ENCODE measurements at regions not wholly inside any gene's neighbourhood (a gene's known extent, or its start where the extent isn't known, plus 50 kb on each side); places are given as distances from the start of the nearest gene placed in this dataset.

DNA sequence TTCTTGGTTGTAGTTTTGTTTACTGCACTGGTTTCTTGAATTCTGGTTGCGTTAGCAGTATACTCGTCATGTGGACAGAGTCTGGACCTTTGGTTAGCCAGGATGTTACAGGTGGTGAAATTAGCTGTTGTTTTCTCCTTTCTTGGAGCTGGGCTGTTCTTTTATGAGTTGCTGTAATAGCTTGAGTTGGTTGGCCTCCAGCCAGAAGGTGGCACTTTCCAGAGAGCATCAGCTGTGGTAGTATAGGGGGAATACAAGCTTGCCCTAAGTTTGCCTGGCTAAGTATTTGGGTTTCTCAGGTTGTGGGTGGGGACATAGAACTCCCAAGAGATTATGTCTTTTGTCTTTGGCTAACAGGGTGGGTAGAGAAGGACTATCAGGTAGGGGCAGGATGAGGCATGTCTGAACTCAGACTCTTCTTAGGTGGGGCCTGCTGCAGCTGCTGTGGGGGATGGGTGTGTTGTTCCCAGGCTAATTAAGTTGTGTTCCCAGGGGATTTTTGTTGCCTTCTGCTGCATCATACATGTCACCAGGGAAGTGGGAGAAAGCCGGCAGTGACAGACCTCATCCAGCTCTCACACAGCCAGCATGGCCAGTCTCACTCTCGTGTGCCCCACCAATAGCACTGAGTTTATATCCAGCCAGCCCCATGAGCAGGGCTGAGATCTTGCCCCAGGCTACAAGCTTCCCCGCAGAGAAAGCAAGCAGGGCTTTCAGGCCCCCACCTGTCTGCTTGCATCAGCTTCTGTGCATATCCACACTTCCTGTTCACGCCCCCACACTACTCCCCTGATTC, 246.7 kb upstream of the TPK1 start:
- no peak for DNase-seq

DNA sequence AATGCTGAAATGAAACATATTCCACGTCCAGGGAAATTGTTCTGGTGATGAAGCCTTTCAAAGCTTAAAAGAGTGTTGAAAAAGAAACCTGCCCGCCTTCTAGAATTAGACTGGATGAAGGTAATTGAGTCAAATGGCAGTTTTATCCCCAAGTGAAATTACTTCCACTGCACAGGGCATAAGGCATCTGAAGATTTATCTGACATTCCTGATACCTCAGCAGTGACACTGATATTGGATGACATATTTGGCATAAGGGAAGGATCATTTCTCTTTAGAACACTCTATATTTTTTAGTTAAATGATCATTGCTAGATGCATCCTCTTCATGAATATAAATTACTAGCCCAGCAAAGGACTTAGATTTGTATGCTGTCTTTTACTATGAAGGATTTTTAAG, 229.6 kb upstream of the TPK1 start:
- no peak for DNase-seq

DNA sequence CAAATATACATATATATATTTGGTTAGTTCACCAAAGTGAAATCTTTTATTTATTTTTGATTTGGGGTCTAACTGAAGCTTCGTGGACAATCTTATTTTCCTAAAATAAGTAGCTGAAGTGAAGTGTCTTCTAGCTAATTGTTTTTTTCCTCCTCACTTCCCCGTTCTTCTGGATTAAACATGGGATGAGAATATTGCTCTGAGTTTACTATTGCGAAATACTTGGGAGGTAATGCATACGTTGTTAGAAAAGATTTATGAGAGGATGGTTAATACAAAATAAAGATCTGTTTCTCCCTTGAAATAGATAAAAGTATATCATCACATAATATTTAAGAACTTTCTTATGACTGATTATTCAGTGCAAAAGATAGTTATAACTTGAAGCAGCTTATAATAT, 228.3 kb upstream of the TPK1 start:
- no peak for DNase-seq

DNA sequence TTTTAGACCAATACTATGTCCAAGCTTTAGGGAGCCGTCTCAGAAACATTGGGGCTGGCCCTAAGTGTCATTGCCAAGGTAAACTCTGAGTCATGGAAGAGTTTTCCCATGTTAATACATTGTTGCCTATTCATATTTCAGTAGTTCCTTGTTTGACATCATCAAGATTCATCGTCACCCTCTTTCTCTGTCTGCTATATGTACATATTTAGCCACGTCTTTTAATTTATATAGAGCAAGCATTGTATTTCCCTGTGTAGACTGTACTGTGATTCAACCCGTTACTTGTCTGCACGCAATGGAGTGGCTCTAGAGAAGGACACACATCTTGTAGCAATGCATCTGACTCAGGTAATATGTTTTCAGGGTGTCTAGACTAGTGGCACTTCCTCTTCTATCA, 217.9 kb upstream of the TPK1 start:
- no peak for DNase-seq

DNA sequence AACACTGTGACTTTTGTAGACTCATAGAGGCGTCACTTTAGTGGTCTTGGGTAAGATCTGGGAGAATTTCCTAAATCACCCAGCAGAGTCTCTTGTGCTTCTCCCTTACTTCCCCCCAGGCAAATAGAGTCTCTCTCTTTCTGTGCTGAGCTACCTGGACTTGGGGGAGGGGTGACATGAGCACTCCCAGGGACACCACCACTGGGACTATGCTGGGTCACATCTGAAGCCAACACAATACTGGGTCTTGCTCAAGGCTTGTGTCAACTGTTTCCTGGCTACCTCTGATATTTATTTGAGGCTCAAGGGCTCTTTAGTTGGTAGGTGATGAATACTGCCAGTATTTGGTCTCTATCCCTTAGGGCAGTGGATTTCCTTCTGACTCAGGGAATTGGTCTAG, 214.6 kb upstream of the TPK1 start:
- no peak for DNase-seq

DNA sequence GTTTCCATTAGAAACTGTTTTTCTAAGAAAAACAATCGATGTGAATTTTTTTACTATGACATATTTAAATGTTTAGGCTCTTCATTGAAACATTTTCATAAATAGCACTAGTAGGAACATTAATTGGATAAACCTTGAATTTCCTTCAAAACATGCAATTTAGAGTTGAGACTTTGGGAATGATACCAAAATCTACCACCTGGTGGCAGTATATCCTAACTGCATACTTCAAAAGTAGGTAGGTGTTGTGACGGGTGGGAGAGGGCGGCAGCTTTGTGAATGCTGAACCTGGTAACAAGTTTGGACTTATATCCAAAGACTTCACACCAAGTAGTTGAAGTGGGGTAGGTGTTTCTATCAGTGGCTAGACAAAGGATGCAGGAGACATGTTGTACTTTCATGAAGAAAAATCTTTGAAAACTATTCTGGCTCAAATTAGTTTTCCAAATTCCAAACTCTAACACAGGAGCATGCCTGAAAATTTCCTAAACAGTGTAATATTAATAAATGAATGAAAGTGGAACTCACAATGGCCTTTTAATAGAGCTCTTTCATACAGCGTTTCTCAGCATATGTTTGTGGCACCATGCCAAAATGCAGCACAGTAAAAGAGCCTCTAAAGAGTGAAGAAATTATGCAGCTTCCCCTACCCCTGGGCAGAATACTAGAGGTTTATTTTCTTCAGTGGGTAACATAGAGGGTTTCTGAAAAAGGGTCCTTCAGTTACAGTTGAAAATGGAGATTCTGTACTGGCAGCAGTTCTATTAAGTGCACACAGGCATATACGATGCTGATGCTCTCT, 201.0 kb upstream of the TPK1 start:
- DNase-seq = no peak

DNA sequence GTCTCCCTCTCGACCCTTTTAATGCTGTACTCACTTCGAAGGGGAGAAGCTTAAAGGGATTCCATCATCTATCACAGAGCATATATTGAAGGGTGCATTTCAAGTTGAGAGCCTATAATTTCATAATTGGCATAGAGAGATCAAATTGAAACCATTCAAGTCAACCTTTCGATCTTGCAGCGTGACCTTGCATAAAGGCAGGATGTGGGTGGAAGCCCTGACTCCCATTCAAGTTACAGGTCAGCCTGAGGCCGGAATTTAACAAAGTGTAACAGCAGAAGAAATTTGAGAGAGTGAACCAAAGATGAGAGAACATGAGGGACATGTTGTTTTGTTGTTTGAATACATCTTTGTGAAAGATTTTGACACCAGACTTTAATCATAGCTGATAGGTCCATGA, 195.3 kb upstream of the TPK1 start:
- no peak for DNase-seq

DNA sequence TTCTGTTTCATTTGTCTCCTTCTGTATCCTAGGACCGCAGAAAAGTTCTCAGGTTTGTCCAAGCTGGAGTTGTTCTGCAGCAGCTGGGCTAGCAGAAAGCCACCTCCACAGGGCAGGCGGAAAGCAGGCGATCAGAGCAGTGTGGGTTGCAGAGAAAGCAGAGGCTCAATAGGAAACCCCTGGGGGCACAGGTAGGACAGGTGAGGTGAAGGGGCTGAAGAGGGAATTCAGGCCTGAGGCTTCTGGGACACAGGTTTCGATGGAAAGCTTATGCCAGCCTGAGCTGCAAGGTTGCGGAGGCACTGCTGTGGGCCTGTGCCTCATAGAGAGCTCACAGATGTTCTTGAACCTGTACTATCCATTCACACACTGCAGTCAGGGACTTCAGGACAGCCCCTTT, 194.9 kb upstream of the TPK1 start:
- no peak for DNase-seq

DNA sequence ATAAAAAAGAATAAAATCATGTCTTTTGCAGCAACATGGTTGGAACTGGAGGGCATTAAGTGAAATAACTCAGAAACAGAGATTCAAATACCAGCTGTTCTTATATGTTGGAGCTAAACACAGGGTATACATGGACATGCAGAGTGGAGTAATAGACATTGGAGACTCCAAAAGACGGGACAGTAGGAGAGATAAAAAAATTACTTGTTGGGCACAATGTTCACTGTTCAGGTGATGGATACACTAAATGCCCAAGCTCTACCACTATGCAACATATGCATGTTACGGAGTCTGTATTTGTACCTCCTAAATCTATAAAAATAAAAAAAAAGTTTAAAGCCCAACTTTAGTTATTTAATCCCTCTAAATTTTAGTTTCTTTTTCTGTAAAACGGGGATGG, 184.6 kb upstream of the TPK1 start:
- DNase-seq = no peak

DNA sequence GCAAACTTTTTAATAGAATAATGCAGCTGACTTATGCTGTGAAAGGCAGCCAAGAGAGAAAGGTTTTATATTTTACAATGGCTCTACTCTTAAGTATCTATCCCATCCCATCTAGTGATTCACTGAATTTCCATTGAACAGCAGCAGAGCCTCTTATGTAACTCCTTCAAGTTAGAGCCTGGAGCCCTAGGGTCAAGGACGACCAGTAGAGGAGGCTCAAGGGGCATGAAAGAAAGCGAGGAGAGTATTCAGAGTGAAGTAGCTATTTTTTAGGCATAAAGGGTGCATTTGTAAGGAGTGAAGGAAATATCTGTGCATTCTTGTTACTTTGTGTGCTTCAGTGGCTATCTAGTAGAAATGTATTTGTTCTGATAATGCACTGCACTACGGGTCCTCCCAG, 180.2 kb upstream of the TPK1 start:
- no peak for DNase-seq

DNA sequence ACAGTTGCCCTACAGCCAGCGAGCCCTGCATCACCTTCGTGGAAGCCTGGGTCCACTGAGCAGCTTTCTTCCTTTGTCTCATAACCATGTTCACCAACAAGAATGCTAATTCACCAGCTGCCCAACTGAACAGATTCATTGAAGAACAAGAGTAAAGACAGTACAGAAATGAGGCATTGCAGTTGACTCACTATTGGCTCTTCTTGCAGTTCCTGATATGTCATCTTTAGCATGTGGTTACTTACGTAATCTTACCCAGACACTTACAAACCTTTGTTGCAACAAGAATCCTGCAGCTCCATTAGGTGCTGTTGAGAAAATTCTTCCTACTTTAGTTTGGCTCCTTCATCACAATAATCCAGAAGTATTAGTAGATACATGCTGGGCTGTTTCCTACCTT, 174.0 kb upstream of the TPK1 start:
- no peak for DNase-seq

DNA sequence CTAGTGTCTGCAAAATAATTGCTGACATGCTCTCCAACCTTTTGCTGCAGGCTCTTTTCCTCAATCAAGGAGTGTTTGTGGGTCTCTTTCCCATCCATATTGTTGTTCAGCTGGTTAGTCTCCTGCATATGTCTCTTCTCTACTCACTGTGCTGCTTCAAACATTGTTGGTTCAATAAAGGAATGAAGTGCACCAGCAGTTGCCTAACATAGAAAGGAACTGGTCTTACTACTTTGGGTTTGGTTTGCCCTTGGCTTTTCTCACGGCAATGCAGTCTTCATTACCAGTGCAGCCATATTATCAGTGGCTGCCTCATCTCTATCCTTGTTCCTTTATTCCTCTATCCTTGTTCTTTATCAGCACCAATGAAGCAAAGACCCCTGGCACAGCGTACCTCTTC, 169.7 kb upstream of the TPK1 start:
- DNase-seq = no peak

DNA sequence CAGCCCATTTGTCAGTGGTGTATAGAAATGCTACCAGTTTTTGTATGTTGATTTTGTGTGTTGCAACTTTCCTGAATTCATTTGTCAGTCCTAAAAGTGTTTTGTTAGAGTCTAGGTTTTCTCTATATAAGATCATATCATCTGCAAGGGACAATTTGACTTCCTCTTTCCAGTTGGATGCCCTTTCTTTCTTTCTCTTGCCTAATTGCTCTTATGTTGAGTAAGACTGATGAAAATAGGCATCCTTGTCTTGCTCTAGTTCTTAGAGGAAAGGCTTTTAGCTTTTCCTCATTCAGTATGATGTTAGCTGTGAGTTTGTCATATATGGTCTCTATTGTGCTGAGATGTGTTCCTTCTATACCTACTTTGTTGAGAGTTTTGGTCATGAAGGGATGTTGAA, 161.7 kb upstream of the TPK1 start:
- DNase-seq = no peak

DNA sequence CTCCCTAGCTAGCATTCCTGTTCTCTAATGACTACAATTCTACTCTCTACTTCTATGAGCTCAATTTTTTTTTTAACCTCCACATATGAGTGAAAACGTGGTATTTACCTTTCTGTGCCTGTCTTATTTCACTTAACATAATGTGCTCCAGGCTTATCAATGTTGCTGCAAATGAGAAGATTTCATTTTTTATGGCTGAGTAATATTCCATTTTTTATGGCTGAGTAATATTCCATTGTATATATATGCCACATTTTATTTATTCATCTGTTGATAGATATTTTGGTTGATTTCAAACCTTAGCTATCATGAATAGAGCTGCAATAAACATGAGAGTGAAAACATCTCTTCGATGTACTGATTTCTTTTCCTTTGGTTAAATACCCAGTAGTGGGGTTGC, 159.6 kb upstream of the TPK1 start:
- no peak for DNase-seq

DNA sequence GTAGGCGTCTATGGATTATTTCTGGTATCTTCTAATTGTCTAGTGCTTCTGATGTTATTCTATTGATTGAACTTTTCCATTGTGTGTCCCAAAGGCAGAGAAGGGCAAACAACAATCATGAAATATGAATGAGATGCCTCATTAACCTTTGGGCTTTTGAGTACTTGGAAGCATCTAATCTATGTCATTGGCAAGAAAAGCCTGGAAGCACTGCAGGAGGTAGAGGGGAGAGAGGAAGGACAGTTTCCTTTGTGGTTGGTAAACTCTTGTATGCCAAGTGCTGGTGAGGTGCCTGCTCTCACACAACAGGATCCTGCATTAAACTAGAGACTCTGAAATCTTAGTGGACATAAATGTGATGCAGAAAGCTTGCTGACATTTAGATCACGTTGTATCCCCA, 155.2 kb upstream of the TPK1 start:
- no peak for DNase-seq

DNA sequence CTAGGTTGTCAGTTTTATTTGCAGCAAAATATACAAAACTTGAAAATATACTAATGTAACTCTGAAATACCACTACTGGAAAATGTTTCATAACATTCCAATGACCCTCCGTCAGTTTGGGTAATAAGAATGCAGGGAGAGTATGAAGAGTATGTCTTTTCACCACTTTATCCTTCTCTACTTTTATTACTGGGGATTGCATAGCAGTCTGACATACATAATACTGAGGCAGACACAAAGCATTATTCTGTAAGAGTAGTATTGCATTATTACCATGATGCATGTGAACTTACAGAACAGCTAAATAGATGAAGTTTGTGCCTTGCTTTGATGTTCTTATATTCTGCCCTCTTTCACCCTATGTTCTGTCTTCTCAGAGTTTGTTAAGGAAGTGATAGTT, 151.8 kb upstream of the TPK1 start:
- DNase-seq = no peak

DNA sequence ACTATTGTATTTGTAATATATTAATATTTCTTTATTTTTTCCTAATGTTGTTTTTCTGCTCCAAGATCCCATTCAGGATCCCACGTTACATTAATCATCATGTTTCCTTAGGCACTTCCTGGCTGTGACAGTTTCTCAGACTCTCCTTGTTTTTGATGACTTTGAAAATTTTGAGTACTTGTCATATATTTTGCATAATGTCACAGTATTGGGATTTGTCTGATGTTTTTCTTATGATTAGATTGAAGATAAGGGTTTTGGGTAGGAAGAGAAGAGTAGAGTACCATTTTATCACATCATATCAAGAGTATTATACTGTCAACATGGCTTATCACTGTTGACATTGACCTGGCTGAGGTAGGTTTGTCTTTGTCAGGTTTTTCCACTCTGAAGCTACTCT, 146.3 kb upstream of the TPK1 start:
- no peak for DNase-seq

DNA sequence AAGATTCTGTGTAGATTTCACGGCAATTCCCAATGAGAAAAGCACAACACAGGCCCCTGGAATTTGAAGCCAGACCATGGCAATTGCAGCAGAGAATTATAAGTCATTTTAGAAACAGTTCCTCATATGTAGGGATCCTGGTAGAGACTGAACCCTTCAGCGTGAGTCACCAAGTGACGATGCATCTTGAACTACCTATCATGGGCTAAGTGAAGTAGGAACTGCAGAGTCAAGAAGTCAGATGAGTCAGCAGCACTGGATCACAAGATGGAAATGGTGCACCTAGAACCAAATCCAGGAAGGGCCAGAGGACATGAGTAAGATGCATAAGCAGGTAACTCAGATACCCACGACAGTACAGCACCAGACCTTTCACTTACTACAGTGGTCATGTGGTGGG, 140.0 kb upstream of the TPK1 start:
- no peak for DNase-seq

DNA sequence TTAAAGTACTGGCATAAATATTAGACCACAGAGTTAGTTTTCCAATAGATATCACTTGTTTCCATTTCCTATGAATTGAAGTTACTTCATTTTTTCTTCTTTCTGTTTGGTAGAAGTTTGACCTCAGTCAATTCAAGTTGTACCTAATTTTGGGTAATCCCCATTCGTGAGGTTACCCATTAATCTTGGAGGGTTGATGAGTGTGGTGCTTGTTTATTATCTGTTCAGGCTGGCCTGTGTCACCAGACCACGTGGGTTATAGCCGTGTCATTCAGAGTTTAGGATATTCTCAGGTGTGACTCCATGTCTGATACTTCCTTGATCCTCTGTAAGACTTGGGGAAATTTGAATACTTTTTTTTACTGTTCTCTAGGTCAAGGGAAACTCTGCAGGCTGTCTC, 133.9 kb upstream of the TPK1 start:
- DNase-seq = no peak

DNA sequence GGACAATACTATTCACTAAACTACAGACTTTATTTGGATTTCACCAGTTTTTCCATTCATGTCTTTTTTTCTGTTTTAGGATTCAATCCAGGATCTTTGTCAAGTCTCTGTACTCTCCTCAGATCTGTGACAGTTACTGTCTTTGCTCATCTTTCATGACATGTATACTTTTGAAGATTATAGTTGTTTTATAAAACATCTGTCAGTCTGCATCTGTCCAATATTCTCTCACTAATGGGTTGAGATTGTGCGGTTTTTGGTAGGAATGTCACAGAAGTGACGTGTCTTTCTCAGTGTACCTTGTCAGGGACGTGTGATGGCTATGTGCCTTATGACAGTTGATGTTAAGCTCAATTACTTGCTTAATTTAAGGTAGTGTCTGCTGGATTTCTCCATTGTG, 124.9 kb upstream of the TPK1 start:
- no peak for DNase-seq

DNA sequence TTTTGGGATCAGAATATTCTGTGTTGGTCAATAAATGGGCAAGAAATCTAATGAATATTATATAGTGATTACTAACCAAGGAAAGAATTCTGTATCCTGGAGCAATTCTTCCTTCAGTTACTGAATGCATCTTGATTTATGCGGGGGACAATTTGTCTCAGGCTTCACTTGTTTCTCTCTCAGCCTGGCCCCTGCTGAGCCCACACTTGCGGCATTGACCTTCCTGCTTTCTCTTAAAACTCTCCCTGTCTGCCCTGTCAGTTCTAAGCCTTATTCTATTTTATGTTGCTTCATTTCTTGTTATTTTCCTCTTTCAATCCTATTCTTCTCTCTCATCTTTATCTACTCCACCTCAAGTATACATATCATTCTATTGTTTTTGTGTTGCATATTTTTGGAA, 122.1 kb upstream of the TPK1 start:
- DNase-seq = no peak

DNA sequence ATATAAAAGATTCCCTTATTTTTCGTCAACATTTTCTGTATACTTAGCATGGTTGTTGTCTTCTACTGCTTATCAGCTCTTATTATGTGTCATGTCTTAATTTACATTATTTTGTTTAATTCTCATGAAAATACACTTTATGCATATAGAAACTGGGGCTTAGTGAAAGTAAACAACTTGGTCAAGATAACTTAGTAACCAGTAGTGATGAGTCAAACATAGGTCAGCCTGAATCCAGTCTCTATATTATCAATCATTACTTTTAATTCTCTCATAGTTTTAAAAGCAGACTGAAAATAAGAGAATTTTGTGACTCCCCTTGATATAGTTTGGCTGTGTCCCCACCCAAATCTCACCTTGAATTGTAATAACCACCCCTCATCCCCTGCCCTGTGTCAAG, 119.6 kb upstream of the TPK1 start:
- no peak for DNase-seq

DNA sequence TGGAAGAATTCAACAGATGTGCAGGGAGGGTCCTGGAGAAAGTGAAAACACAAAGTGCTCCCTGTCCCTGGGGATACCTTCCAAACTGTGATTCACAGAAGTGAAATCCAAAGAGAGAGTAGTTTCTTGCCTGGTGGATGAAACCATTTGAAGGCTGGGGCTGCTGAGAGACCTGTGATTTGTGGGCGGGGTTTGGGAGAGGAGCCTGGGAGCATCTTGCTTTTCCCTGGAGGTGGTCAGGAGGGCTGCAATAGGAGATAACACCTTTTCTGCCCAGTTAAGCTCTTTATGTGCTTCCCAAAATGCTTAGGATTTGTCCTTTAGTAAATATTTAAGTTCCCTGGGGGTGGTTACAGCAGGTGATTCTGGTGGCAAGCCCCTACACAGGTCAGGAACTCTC, 105.3 kb upstream of the TPK1 start:
- no peak for DNase-seq

DNA sequence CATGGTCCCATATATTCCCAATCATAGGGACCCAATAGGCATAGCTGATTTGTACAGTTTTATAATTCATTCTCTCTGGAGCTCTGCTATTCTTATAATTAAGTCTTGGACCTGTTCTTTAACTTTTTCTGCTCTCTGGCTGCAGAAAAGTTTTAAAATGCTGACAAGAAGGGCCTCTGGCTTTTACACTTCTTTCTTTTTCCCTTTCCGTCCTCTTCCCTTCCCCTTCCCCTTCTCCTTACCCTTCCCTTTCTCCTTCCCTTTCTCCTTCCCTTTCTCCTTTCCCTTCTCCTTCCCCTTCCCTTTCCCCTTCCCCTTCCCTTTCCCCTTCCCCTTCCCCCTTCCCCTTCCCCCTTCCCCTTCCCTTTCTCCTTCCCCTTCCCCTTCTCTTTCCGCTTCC, 101.3 kb upstream of the TPK1 start:
- DNase-seq = no peak

Measured in occipital lobe (tissue), 1 donor.